GM12878 (cell line): ENCODE measurements at regions not wholly inside any gene's neighbourhood (a gene's known extent, or its start where the extent isn't known, plus 50 kb on each side); places are given as distances from the start of the nearest gene placed in this dataset.

Source experiments
- CTCF ChIP-seq, 3 experiments: IDR thresholded peaks in 2 of 3; conservative IDR thresholded peaks in 1 of 3; 2 replicates each; pipeline ENCODE4 v1.5.1; 2011; ENCODE audit warnings: low read depth in 3 of 3, low read length in 3 of 3, mild to moderate bottlenecking in 3 of 3, control low read depth in 2 of 3, moderate library complexity in 2 of 3, inconsistent platforms in 1 of 3, mixed read lengths in 1 of 3; ENCODE audit not compliant: control insufficient read depth in 2 of 3, insufficient read depth in 1 of 3; ENCODE audit errors: extremely low read depth in 1 of 3
- EZH2 ChIP-seq: IDR thresholded peaks from 2 replicates; pipeline ENCODE4 v1.6.1; 2012; ENCODE audit warnings: low read depth, mild to moderate bottlenecking, control low read depth, inconsistent platforms, low read length, borderline replicate concordance; ENCODE audit not compliant: control insufficient read depth
- POLR2A ChIP-seq: IDR thresholded peaks from 2 replicates; pipeline ENCODE4 v1.6.1; 2011; ENCODE audit warnings: low read depth, mild to moderate bottlenecking, low read length
- POLR2AphosphoS5 ChIP-seq: IDR thresholded peaks from 2 replicates; pipeline ENCODE4 v1.6.1; 2011; ENCODE audit warnings: mild to moderate bottlenecking, low read length, inconsistent platforms
- REST ChIP-seq: IDR thresholded peaks from 2 replicates; pipeline ENCODE4 v1.6.1; 2012; ENCODE audit warnings: mild to moderate bottlenecking, low read depth, low read length
- SIN3A ChIP-seq: IDR thresholded peaks from 2 replicates; pipeline ENCODE4 v1.6.1; 2012; ENCODE audit warnings: low read depth, low read length, improper control_type of control experiment
- SREBF1 ChIP-seq: IDR thresholded peaks from 2 replicates; pipeline ENCODE4 v1.6.1; 2012; ENCODE audit warnings: mild to moderate bottlenecking, low read length
- SREBF2 ChIP-seq: IDR thresholded peaks from 2 replicates; pipeline ENCODE4 v1.6.1; 2012; ENCODE audit warnings: mild to moderate bottlenecking, low read length
- USF2 ChIP-seq: IDR thresholded peaks from 2 replicates; pipeline ENCODE4 v1.6.1; 2011; ENCODE audit warnings: low read depth, low read length, improper control_type of control experiment, borderline replicate concordance
- ZZZ3 ChIP-seq: IDR thresholded peaks from 2 replicates; pipeline ENCODE4 v1.6.1; 2011; ENCODE audit warnings: low read depth; ENCODE audit not compliant: control insufficient read depth, insufficient read length

- TF ChIP-seq ZZZ3, result no peak
- no peak for TF ChIP-seq CTCF (IDR thresholded peaks at IDR 0.05 in 2 of 3, conservative IDR thresholded peaks at IDR 0.05 in 1 of 3; ENCODE audit: control insufficient read depth in 2 of 3, extremely low read depth in 1 of 3, insufficient read depth in 1 of 3, low read depth in 3 of 3, low read length in 3 of 3)
- TF ChIP-seq SIN3A, result no peak
- TF ChIP-seq EZH2, result no peak
- TF ChIP-seq POLR2A, result no peak
- no peak for TF ChIP-seq REST
- no peak for TF ChIP-seq POLR2AphosphoS5
- no peak for TF ChIP-seq SREBF2
- TF ChIP-seq SREBF1, result no peak
- no peak for TF ChIP-seq USF2
These were observed 860.8 kb downstream of the BCL11B start for GRCh38 chr14:98411154-98411553.
